ES-I3 (cell line): ENCODE measurements at regions not wholly inside any gene's neighbourhood (a gene's known extent, or its start where the extent isn't known, plus 50 kb on each side); places are given as distances from the start of the nearest gene placed in this dataset.

Experiments
- H3K36me3 ChIP-seq: 2 replicates; pipeline ENCODE4 v1.6.1; 2013; ENCODE audit warnings: mild to moderate bottlenecking, low read length, control low read depth, moderate library complexity; ENCODE audit not compliant: insufficient read depth
- H3K4me1 ChIP-seq: 2 replicates; pipeline ENCODE4 v1.6.1; 2013; ENCODE audit warnings: mild to moderate bottlenecking, control low read depth, low read length; ENCODE audit not compliant: insufficient read depth
- H3K9ac ChIP-seq: 2 replicates; pipeline ENCODE4 v1.6.1; 2013; ENCODE audit warnings: low read depth, mild to moderate bottlenecking, low read length, moderate library complexity
- H3K9me3 ChIP-seq: 2 replicates; pipeline ENCODE4 v1.6.1; 2013; ENCODE audit warnings: mild to moderate bottlenecking, low read length, moderate library complexity; ENCODE audit not compliant: control insufficient read depth, insufficient read depth

- H3K36me3 ChIP-seq = no peaks in the 10 kb centered on the region
- H3K4me1 ChIP-seq = peaks cover 24% of the 10 kb centered on the region; the same call in 1 of the 2 replicates
- no peak overlapping the region for H3K9ac ChIP-seq
- no peaks in the 10 kb centered on the region for H3K9me3 ChIP-seq
These were observed 83.2 kb upstream of the SSTR1 start for GRCh38 chr14:38124506-38124905.

GRCh38 chr14:38125481-38126037 is 82.1 kb upstream of the SSTR1 start:
- H3K4me1 ChIP-seq = peaks cover 20% of the 10 kb centered on the region; the same call in 1 of the 2 replicates
- H3K36me3 ChIP-seq = no peaks in the 10 kb centered on the region
- H3K9ac ChIP-seq = no peak overlapping the region
- no peaks in the 10 kb centered on the region for H3K9me3 ChIP-seq

GRCh38 chr14:38127356-38127755 is 80.3 kb upstream of the SSTR1 start:
- no peaks in the 10 kb centered on the region for H3K9me3 ChIP-seq
- H3K36me3 ChIP-seq = no peaks in the 10 kb centered on the region
- H3K9ac ChIP-seq = no peak overlapping the region
- H3K4me1 ChIP-seq = peaks cover 13% of the 10 kb centered on the region; the same call in 1 of the 2 replicates

GRCh38 chr14:38127784-38128183 is 79.9 kb upstream of the SSTR1 start:
- no peaks in the 10 kb centered on the region for H3K9me3 ChIP-seq
- no peak overlapping the region for H3K9ac ChIP-seq
- no peaks in the 10 kb centered on the region for H3K36me3 ChIP-seq
- H3K4me1 ChIP-seq = peaks cover 13% of the 10 kb centered on the region; the same call in 1 of the 2 replicates

GRCh38 chr14:38128640-38129039 is 79.1 kb upstream of the SSTR1 start:
- Histone ChIP-seq H3K9me3 (no peaks in the 10 kb centered on the region), H3K36me3 (no peaks in the 10 kb centered on the region), H3K4me1 (peaks cover 13% of the 10 kb centered on the region; the same call in 1 of the 2 replicates), H3K9ac (no peak overlapping the region)

- no peaks in the 10 kb centered on the region for H3K9me3 ChIP-seq
- no peaks in the 10 kb centered on the region for H3K36me3 ChIP-seq
- H3K9ac ChIP-seq = no peak overlapping the region
- peaks cover 13% of the 10 kb centered on the region; the same call in 1 of the 2 replicates for H3K4me1 ChIP-seq
These were observed 78.5 kb upstream of the SSTR1 start for GRCh38 chr14:38129192-38129591.

GRCh38 chr14:38129705-38130104 is 78.0 kb upstream of the SSTR1 start:
- H3K36me3 ChIP-seq = no peaks in the 10 kb centered on the region
- peaks cover 13% of the 10 kb centered on the region; the same call in 1 of the 2 replicates for H3K4me1 ChIP-seq
- H3K9ac ChIP-seq = no peak overlapping the region
- H3K9me3 ChIP-seq = no peaks in the 10 kb centered on the region

- Histone ChIP-seq H3K9me3 (no peaks in the 10 kb centered on the region), H3K36me3 (no peaks in the 10 kb centered on the region), H3K9ac (no peak overlapping the region), H3K4me1 (peaks cover 8% of the 10 kb centered on the region)
These were observed 73.2 kb upstream of the SSTR1 start for GRCh38 chr14:38134416-38135030.

- Histone ChIP-seq H3K36me3 (no peaks in the 10 kb centered on the region), H3K9me3 (no peaks in the 10 kb centered on the region), H3K9ac (no peak overlapping the region), H3K4me1 (peaks cover 8% of the 10 kb centered on the region)
These were observed 72.4 kb upstream of the SSTR1 start for GRCh38 chr14:38135106-38135867.

- Histone ChIP-seq H3K9ac (no peak overlapping the region), H3K9me3 (no peaks in the 10 kb centered on the region), H3K4me1 (peaks cover 11% of the 10 kb centered on the region), H3K36me3 (no peaks in the 10 kb centered on the region)
These were observed 70.7 kb upstream of the SSTR1 start for GRCh38 chr14:38137005-38137404.

GRCh38 chr14:38138473-38139138 is 69.1 kb upstream of the SSTR1 start:
- Histone ChIP-seq H3K9me3 (no peaks in the 10 kb centered on the region), H3K36me3 (no peaks in the 10 kb centered on the region), H3K4me1 (peaks cover 21% of the 10 kb centered on the region), H3K9ac (no peak overlapping the region)

GRCh38 chr14:38139926-38140325 is 67.8 kb upstream of the SSTR1 start:
- Histone ChIP-seq H3K4me1 (peaks cover 35% of the 10 kb centered on the region), H3K9ac (no peak overlapping the region), H3K36me3 (no peaks in the 10 kb centered on the region), H3K9me3 (no peaks in the 10 kb centered on the region)

GRCh38 chr14:38143170-38143569 is 64.5 kb upstream of the SSTR1 start:
- H3K4me1 ChIP-seq = peaks cover 33% of the 10 kb centered on the region
- no peaks in the 10 kb centered on the region for H3K9me3 ChIP-seq
- H3K9ac ChIP-seq = no peak overlapping the region
- no peaks in the 10 kb centered on the region for H3K36me3 ChIP-seq

- peaks cover 31% of the 10 kb centered on the region for H3K4me1 ChIP-seq
- H3K36me3 ChIP-seq = no peaks in the 10 kb centered on the region
- H3K9ac ChIP-seq = no peak overlapping the region
- H3K9me3 ChIP-seq = no peaks in the 10 kb centered on the region
These were observed 63.8 kb upstream of the SSTR1 start for GRCh38 chr14:38143659-38144505.
